ENCODE measurements at regions not wholly inside any gene's neighbourhood (a gene's known extent, or its start where the extent isn't known, plus 50 kb on each side); places are given as distances from the start of the nearest gene placed in this dataset.

- no peak overlapping the region for H3K4me3 ChIP-seq (ENCODE audit: low read length)
- TF ChIP-seq CTCF (IDR thresholded peaks at IDR 0.05; ENCODE audit: insufficient read depth, low read depth, low read length, missing control alignments): no peak
- DNase-seq (ENCODE audit: low read depth): no peak
Observed at GRCh38 chr3:95184038-95184437, 1121.2 kb downstream of the NSUN3 start.

- no peak overlapping the region for H3K4me3 ChIP-seq (ENCODE audit: low read length)
- DNase-seq (ENCODE audit: low read depth): no peak
- no peak for TF ChIP-seq CTCF (IDR thresholded peaks at IDR 0.05; ENCODE audit: insufficient read depth, low read depth, low read length, missing control alignments)
Observed at GRCh38 chr3:95189348-95189747, 1126.5 kb downstream of the NSUN3 start.

- no peak for DNase-seq (ENCODE audit: low read depth)
- TF ChIP-seq CTCF (IDR thresholded peaks at IDR 0.05; ENCODE audit: insufficient read depth, low read depth, low read length, missing control alignments): no peak
- no peak overlapping the region for H3K4me3 ChIP-seq (ENCODE audit: low read length)
Observed at GRCh38 chr3:95197661-95198060, 1134.8 kb downstream of the NSUN3 start.

- no peak for DNase-seq (ENCODE audit: low read depth)
- TF ChIP-seq CTCF (IDR thresholded peaks at IDR 0.05; ENCODE audit: insufficient read depth, low read depth, low read length, missing control alignments): no peak
- H3K4me3 ChIP-seq (ENCODE audit: low read length): no peak overlapping the region
Observed at GRCh38 chr3:95200384-95200783, 1137.5 kb downstream of the NSUN3 start.

- TF ChIP-seq CTCF (IDR thresholded peaks at IDR 0.05; ENCODE audit: insufficient read depth, low read depth, low read length, missing control alignments): no peak
- no peak overlapping the region for H3K4me3 ChIP-seq (ENCODE audit: low read length)
- no peak for DNase-seq (ENCODE audit: low read depth)
Observed at GRCh38 chr3:95210878-95211277, 1148.0 kb downstream of the NSUN3 start.

GRCh38 chr3:95212117-95212516 lies 1149.3 kb downstream of the NSUN3 start:
- DNase-seq (ENCODE audit: low read depth): no peak

More at GRCh38 chr3:95212117-95212516, 1149.3 kb downstream of the NSUN3 start:
- H3K4me3 ChIP-seq (ENCODE audit: low read length): no peak overlapping the region
- TF ChIP-seq CTCF (IDR thresholded peaks at IDR 0.05; ENCODE audit: insufficient read depth, low read depth, low read length, missing control alignments): no peak

Data from epithelial cell of esophagus (primary cell).